Tibial artery (tissue), 4 donors: ENCODE measurements at regions not wholly inside any gene's neighbourhood (a gene's known extent, or its start where the extent isn't known, plus 50 kb on each side); places are given as distances from the start of the nearest gene placed in this dataset.
A peak's percentile ranks its signal among the peaks of the same experiment; 100 is the strongest.

ENCODE experiments used
- DNase-seq, 2 donors: peaks; one replicate each; pipeline ENCODE4 v3.0.0-alpha.2; 2019
- H3K27ac ChIP-seq, 2 donors: fragments of 200-600 bp; sonication (generic) in 1 of 2; 1 replicate in 1 of 2; 2 replicates in 1 of 2; pipeline ENCODE4 v1.5.1; 2018 to 2019; ENCODE audit warnings: mild to moderate bottlenecking in 1 of 2
- H3K27me3 ChIP-seq, 2 donors: fragments of 200-600 bp; sonication (generic) in 1 of 2; one replicate each; pipeline versions ENCODE4 v1.5.1 to v1.6.0; 2016 to 2019
- H3K36me3 ChIP-seq, 3 donors: fragments of 200-600 bp; sonication (generic) in 2 of 3; one replicate each; pipeline ENCODE4 v1.5.1; 2016 to 2019; ENCODE audit warnings: mild to moderate bottlenecking in 2 of 3
- H3K4me1 ChIP-seq, 4 donors: fragments of 200-600 bp; sonication (generic) in 2 of 4; 1 replicate in 3 of 4; 2 replicates in 1 of 4; pipeline ENCODE4 v1.5.1; 2016 to 2019
- H3K4me3 ChIP-seq, 2 donors: fragments of 200-600 bp; sonication (generic) in 1 of 2; 1 replicate in 1 of 2; 2 replicates in 1 of 2; pipeline ENCODE4 v1.5.1; 2018 to 2019; ENCODE audit warnings: mild to moderate bottlenecking in 2 of 2
- H3K9me3 ChIP-seq, 3 donors: fragments of 200-600 bp; sonication (generic) in 1 of 3; one replicate each; pipeline ENCODE4 v1.5.1; 2016 to 2019
- intact Hi-C: fragments of 100-400 bp; cut with DNase I; formaldehyde crosslinking; loops from one replicate; pipeline ENCODE4 v1.15.0; 2023; ENCODE audit warnings: low total_unique reads
- TF ChIP-seq, protein P1 (sequence below), 2 experiments: fragments of 200-600 bp in 1 of 2; fragments of 450-650 bp in 1 of 2; IDR thresholded peaks; one replicate each; pipeline ENCODE4 v1.5.1; 2017 to 2019; ENCODE audit warnings: antibody characterized with exemption in 2 of 2, mild to moderate bottlenecking in 1 of 2, moderate library complexity in 1 of 2

DNA sequence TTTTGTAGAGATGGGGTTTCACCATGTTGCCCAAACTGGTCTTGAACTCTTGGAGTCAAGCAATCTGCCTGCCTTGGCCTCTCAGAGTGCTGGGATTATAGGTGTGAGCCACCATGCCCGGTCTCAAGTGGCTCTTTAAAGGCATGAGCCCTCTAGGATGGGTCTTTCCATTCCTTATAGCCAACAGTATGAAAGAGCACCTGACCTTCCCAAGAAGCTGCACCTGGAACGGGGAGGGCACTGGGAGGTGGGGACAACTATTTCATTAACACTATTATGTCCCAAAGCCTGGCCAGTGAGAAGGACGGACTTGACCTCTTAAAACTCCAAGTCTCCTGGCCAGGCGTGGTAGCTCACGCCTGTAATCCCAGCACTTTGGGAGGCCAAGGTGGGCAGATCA lies 149.7 kb downstream of the ZFP36L2 start:
- no peak overlapping the region for H3K4me3 ChIP-seq
- intact Hi-C loops = loop anchor here (10.0 kb wide), 2 partner anchors 78 to 148 kb away; partner anchors contain the start of gene ZFP36L2
- H3K27me3 ChIP-seq = no peaks in the 10 kb centered on the region
- peak overlapping the region; percentile 77 to 84 for H3K27ac ChIP-seq
- peaks cover under 1 to 64% (median 48%) of the 10 kb centered on the region in 4 donors for H3K4me1 ChIP-seq
- TF ChIP-seq, protein P1, sequence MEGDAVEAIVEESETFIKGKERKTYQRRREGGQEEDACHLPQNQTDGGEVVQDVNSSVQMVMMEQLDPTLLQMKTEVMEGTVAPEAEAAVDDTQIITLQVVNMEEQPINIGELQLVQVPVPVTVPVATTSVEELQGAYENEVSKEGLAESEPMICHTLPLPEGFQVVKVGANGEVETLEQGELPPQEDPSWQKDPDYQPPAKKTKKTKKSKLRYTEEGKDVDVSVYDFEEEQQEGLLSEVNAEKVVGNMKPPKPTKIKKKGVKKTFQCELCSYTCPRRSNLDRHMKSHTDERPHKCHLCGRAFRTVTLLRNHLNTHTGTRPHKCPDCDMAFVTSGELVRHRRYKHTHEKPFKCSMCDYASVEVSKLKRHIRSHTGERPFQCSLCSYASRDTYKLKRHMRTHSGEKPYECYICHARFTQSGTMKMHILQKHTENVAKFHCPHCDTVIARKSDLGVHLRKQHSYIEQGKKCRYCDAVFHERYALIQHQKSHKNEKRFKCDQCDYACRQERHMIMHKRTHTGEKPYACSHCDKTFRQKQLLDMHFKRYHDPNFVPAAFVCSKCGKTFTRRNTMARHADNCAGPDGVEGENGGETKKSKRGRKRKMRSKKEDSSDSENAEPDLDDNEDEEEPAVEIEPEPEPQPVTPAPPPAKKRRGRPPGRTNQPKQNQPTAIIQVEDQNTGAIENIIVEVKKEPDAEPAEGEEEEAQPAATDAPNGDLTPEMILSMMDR (IDR thresholded peaks at IDR 0.05) = no peak
- DNase-seq = peak in 1 of 2 donors; percentile 60
- H3K36me3 ChIP-seq = no peaks in the 10 kb centered on the region
- no peaks in the 10 kb centered on the region for H3K9me3 ChIP-seq

DNA sequence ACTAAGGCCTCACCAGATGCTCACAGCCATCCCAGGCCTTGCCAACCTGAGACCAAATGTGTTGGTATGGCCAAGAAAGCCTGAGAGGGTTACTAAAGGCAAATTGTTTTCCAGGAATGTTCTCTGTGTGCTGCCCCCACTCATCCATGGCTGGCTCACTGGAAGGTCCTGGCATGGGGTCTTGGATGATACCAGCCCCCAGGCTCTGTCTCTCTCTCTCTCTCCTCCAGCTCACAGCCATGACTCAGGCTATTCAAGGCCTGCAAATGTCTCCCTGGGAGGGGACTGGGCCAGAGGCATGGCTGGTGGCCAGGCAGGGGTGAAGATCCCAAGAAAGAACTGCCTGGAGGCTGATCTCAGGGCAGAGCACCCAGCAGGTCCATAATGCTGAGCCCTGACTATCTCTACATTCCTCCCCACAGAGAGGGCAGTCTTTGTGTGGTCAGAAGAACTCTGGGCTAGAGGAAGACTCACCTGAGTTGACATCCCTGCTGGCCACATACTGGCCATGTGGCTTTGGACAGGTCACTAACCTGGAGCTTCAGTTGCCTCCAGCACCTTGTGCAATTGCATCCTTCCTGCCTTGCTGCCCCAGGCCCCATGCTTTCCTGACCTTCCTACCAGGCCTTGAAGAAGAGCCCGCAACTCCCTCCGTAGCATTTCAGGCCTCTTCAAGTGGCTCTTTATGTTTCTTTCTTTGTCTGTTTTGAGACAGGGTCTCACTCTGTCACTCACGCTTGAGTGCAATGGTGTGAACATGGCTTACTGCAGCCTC lies 150.4 kb downstream of the ZFP36L2 start:
- H3K27ac ChIP-seq = peak overlapping the region; percentile 77 to 84
- no peaks in the 10 kb centered on the region for H3K27me3 ChIP-seq
- peak in 1 of 2 donors; percentile 83 for DNase-seq
- no peaks in the 10 kb centered on the region for H3K36me3 ChIP-seq
- H3K9me3 ChIP-seq = no peaks in the 10 kb centered on the region
- TF ChIP-seq, protein P1 (IDR thresholded peaks at IDR 0.05) = no peak
- H3K4me1 ChIP-seq = peaks cover 0 to 68% (median 55%) of the 10 kb centered on the region in 4 donors
- intact Hi-C loops = loop anchor here (10.0 kb wide), 2 partner anchors 79 to 149 kb away; partner anchors contain the start of gene ZFP36L2
- H3K4me3 ChIP-seq = no peak overlapping the region

DNA sequence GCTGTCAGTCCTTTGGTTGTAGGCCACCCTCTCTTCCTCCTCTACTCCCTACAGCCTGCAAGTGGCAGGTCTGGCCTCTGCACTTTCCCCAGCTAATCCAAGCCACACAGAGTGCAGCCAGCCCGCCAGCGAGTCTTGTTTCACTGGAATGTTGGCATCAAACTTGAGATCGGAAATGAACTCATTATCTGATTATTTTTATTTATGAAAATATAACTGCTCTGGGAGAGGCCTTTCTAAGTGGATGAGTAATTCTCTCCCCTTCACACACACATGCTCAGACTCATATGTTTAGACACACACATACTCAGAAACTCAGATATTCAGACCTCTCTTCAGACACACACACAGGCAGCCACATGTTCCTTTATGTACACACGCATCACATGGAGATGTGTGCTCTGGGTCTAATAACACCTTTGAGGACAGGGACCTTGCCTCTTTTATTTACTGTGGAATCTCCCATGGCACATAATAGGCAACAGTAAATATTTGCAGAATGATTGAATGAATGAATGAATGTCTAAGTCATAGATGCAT lies 151.3 kb downstream of the ZFP36L2 start:
- Histone ChIP-seq H3K4me3 (no peak overlapping the region), H3K9me3 (no peaks in the 10 kb centered on the region), H3K36me3 (no peaks in the 10 kb centered on the region), H3K4me1 (peaks cover 0 to 76% (median 62%) of the 10 kb centered on the region in 4 donors), H3K27ac (peak overlapping the region; percentile 77 to 84), H3K27me3 (no peaks in the 10 kb centered on the region)
- TF ChIP-seq, protein P1 (IDR thresholded peaks at IDR 0.05) = no peak
- peak; percentile 89 to 94 for DNase-seq
- intact Hi-C loops = loop anchor here (10.0 kb wide), 2 partner anchors 80 to 150 kb away; partner anchors contain the start of gene ZFP36L2

DNA sequence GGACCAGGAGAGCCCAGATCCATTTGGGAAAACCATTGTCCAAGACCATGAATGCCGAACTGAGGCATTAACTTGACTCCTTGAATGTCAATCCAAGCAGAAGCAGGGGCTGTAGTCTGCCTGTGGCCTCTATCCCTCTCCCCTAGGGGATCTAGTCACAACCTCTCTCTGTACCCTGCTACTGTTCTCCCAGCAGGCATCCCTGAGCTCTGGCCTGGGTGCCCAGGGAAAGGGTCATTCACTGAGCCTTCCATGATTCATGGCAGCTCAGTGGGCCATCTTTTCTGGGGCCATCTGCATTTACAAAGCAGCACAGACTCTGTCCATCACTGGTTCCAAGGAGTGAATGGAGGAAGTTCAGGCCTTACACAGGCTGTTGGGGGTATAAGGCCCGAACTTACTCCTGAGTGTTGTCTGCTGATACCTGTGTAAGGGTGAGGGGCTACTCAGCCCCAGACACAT lies 151.8 kb downstream of the ZFP36L2 start:
- no peak overlapping the region for H3K4me3 ChIP-seq
- intact Hi-C loops = loop anchor here (10.0 kb wide), 2 partner anchors 80 to 150 kb away; partner anchors contain the start of gene ZFP36L2

DNA sequence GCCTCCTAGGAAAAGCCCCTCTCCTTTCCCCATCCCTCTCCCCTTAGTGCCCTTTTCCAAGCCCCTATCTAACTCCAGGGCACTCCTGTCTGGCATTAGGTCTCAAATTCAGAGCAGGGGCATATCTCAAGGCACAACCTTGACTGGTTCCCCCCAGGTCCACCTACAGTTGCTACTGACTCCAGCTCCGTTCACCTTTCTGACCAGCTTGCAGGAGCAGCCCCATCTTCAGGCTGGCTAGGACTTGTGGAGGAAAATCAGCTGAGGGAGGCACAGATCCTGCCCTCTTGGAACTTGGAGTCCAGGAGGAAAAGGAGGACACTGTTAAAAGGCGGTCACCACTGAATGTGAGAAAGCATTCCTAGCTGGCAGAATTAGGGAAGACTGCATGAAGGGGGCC lies 152.4 kb downstream of the ZFP36L2 start:
- DNase-seq = peak in 1 of 2 donors; percentile 51
- Histone ChIP-seq H3K4me1 (peaks cover 0 to 82% (median 68%) of the 10 kb centered on the region in 4 donors), H3K9me3 (no peaks in the 10 kb centered on the region), H3K36me3 (no peaks in the 10 kb centered on the region), H3K27me3 (no peaks in the 10 kb centered on the region), H3K27ac (peak overlapping the region; percentile 77 to 84), H3K4me3 (no peak overlapping the region)
- TF ChIP-seq, protein P1 (IDR thresholded peaks at IDR 0.05) = no peak
- intact Hi-C loops = loop anchor here (10.0 kb wide), 2 partner anchors 81 to 151 kb away; partner anchors contain the start of gene ZFP36L2

More for the DNA sequence above, 151.8 kb downstream of the ZFP36L2 start:
- Histone ChIP-seq H3K27ac (peak overlapping the region; percentile 77 to 84), H3K27me3 (no peaks in the 10 kb centered on the region), H3K36me3 (no peaks in the 10 kb centered on the region), H3K4me1 (peaks cover 0 to 81% (median 67%) of the 10 kb centered on the region in 4 donors), H3K9me3 (no peaks in the 10 kb centered on the region)
- TF ChIP-seq, protein P1 (IDR thresholded peaks at IDR 0.05) = no peak
- no peak for DNase-seq
